WTC11 (cell line): ENCODE measurements at regions not wholly inside any gene's neighbourhood (a gene's known extent, or its start where the extent isn't known, plus 50 kb on each side); places are given as distances from the start of the nearest gene placed in this dataset.

Source experiments
- CBFB ChIP-seq: sonication (generic); formaldehyde crosslinking; IDR thresholded peaks from 2 replicates; pipeline ENCODE4 v1.8.1; 2022; ENCODE audit warnings: mild to moderate bottlenecking, low read depth, missing genetic modification reagents
- RELA ChIP-seq: sonication (generic); formaldehyde crosslinking; IDR thresholded peaks from 2 replicates; pipeline ENCODE4 v1.8.1; 2022; ENCODE audit warnings: missing genetic modification reagents, mild to moderate bottlenecking, borderline replicate concordance

DNA sequence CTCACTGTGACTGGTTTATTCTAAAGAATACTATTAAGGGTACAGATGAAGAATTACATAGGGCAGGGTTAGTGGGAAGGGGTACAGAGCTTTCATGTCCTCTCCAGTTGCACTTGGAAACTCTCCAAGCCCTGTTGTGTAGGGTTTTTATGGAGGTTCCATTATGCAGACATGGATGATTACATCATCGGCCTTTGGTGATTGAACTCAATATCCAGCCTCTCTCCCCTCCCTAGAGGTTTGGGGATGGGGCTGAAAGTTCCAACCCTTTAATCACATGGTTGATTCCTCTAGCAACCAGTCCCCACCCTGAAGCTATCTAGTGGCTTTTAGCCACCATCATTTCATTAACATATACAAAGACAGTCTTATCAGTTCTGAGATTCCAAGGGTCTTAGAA lies 472.6 kb downstream of the BUD13 start:
- TF ChIP-seq RELA (CRISPR knock-in tag) (no peak), CBFB (CRISPR knock-in tag) (no peak)
